B cell (primary cell): ENCODE measurements at regions not wholly inside any gene's neighbourhood (a gene's known extent, or its start where the extent isn't known, plus 50 kb on each side); places are given as distances from the start of the nearest gene placed in this dataset.

Source experiments
- CTCF ChIP-seq: fragments of 200-600 bp; IDR thresholded peaks from one replicate; pipeline ENCODE4 v1.8.0; 2022; ENCODE audit warnings: antibody characterized with exemption, mild to moderate bottlenecking
- EZH2 ChIP-seq: IDR thresholded peaks from 2 replicates; pipeline ENCODE4 v1.6.1; 2012; ENCODE audit warnings: borderline replicate concordance, low read depth, mild to moderate bottlenecking, moderate library complexity, low read length; ENCODE audit not compliant: insufficient read depth, poor library complexity, severe bottlenecking

GRCh38 chr4:144556636-144557035, 89.3 kb upstream of the HHIP start:
- no peak for TF ChIP-seq EZH2
- TF ChIP-seq CTCF = no peak
